ENCODE measurements at regions not wholly inside any gene's neighbourhood (a gene's known extent, or its start where the extent isn't known, plus 50 kb on each side); places are given as distances from the start of the nearest gene placed in this dataset.
A peak's percentile ranks its signal among the peaks of the same experiment; 100 is the strongest.
"Not testable (repeated sequence)": the region's sequence is repeated elsewhere in the genome, so short reads cannot be mapped to it uniquely, and the experiment has no call there.

DNA sequence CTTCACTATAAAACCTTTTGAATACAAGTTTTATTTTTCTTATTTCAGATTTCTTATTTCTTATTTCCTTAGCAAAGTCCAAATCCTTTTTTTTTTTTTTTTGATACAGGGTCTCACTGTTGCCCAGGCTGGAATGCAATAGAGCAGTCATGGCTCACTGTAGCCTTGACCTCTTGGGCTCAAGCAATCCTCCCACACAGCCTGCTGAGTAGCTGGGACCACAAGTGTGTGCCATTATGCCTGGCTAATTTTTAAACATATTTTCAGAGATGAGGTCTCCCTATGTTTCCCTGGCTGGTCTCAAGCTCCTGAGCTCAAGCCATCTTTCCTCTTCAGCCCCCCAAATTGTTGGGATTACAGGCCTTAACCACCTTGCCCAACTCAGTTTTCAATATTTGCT, 334.3 kb downstream of the DLEU7 start:
- ATAC-seq (ENCODE audit: insufficient read depth, low read depth) (no peak), DNase-seq (no peak)
- Histone ChIP-seq H3K79me2 (ENCODE audit: insufficient read depth, low read length) (no peaks in the 10 kb centered on the region), H4K20me1 (ENCODE audit: insufficient read depth, low read length) (no peaks in the 10 kb centered on the region), H3K4me2 (ENCODE audit: insufficient read depth, low read length) (no peak overlapping the region), H3K27me3 (ENCODE audit: insufficient read depth, low read length, poor library complexity) (no peaks in the 10 kb centered on the region), H3K36me3 (ENCODE audit: insufficient read depth, low read length) (peaks cover 3% of the 10 kb centered on the region; the same call in 1 of the 2 replicates), H2AFZ (ENCODE audit: low read depth, low read length) (no peak overlapping the region), H3K4me3 (ENCODE audit: low read depth in 1 of 2, low read length in 2 of 2) (no peak overlapping the region), H3K27ac (ENCODE audit: low read length) (peak overlapping the region; percentile 44; the same call in 1 of the 2 replicates), H3K4me1 (ENCODE audit: insufficient read depth, low read length) (peaks cover 49% of the 10 kb centered on the region), H3K9ac (ENCODE audit: low read depth, low read length) (no peak overlapping the region), H3K9me3 (ENCODE audit: insufficient read depth, low read length, severe bottlenecking) (peaks cover 9% of the 10 kb centered on the region)
- no peak for TF ChIP-seq EZH2 (IDR thresholded peaks at IDR 0.05; ENCODE audit: borderline replicate concordance, low read depth, low read length, severe bottlenecking)
- TF ChIP-seq, protein P1, sequence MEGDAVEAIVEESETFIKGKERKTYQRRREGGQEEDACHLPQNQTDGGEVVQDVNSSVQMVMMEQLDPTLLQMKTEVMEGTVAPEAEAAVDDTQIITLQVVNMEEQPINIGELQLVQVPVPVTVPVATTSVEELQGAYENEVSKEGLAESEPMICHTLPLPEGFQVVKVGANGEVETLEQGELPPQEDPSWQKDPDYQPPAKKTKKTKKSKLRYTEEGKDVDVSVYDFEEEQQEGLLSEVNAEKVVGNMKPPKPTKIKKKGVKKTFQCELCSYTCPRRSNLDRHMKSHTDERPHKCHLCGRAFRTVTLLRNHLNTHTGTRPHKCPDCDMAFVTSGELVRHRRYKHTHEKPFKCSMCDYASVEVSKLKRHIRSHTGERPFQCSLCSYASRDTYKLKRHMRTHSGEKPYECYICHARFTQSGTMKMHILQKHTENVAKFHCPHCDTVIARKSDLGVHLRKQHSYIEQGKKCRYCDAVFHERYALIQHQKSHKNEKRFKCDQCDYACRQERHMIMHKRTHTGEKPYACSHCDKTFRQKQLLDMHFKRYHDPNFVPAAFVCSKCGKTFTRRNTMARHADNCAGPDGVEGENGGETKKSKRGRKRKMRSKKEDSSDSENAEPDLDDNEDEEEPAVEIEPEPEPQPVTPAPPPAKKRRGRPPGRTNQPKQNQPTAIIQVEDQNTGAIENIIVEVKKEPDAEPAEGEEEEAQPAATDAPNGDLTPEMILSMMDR (IDR thresholded peaks at IDR 0.05; ENCODE audit: borderline replicate concordance, extremely low read depth, low read length, poor library complexity, severe bottlenecking), result no peak

DNA sequence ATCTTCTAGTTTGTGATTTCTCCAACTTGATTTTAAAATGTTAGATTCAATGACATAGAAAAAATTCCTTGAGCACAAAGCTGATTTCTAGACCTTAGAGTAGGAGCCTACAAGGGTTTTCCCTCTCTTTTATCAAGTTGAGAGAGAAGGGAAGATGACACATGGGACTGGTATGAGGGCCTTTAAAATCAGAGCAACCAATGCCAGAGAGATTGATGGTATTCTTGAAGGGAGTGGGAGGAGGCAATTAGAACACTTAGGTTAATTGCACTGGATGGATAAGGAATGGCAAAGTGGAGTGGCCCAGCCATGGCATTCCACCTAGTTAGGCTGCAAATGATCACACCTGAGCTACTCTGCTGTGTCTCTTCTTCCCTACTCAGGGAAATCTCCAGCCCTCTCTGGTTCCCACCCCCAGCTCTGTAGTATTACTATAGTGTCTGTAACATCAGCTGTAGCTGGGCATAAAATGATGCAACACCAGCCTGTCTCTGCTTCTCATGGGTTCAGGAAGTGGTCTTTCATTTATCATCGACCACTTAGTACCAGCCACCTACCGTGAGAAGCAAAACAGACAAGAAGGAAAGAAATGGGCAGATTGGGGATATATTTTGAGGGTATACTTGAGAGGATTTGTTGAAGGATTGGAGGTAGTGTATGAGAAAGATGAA, 333.6 kb downstream of the DLEU7 start:
- Histone ChIP-seq H4K20me1 (ENCODE audit: insufficient read depth, low read length) (no peaks in the 10 kb centered on the region), H3K79me2 (ENCODE audit: insufficient read depth, low read length) (no peaks in the 10 kb centered on the region), H3K27me3 (ENCODE audit: insufficient read depth, low read length, poor library complexity) (no peaks in the 10 kb centered on the region), H3K27ac (ENCODE audit: low read length) (peak overlapping the region; percentile 95), H3K36me3 (ENCODE audit: insufficient read depth, low read length) (peaks cover 3% of the 10 kb centered on the region; the same call in 1 of the 2 replicates), H3K9ac (ENCODE audit: low read depth, low read length) (no peak overlapping the region), H3K4me3 (ENCODE audit: low read depth in 1 of 2, low read length in 2 of 2) (no peak overlapping the region), H3K4me2 (ENCODE audit: insufficient read depth, low read length) (no peak overlapping the region), H3K9me3 (ENCODE audit: insufficient read depth, low read length, severe bottlenecking) (peaks cover 9% of the 10 kb centered on the region), H3K4me1 (ENCODE audit: insufficient read depth, low read length) (peaks cover 56% of the 10 kb centered on the region), H2AFZ (ENCODE audit: low read depth, low read length) (peak overlapping the region; percentile 28; the same call in 1 of the 2 replicates)
- TF ChIP-seq EZH2 (IDR thresholded peaks at IDR 0.05; ENCODE audit: borderline replicate concordance, low read depth, low read length, severe bottlenecking), result no peak
- TF ChIP-seq, protein P1 (IDR thresholded peaks at IDR 0.05; ENCODE audit: borderline replicate concordance, extremely low read depth, low read length, poor library complexity, severe bottlenecking), result no peak
- ATAC-seq (ENCODE audit: insufficient read depth, low read depth), result peak; percentile 50
- peak; percentile 68 for DNase-seq

DNA sequence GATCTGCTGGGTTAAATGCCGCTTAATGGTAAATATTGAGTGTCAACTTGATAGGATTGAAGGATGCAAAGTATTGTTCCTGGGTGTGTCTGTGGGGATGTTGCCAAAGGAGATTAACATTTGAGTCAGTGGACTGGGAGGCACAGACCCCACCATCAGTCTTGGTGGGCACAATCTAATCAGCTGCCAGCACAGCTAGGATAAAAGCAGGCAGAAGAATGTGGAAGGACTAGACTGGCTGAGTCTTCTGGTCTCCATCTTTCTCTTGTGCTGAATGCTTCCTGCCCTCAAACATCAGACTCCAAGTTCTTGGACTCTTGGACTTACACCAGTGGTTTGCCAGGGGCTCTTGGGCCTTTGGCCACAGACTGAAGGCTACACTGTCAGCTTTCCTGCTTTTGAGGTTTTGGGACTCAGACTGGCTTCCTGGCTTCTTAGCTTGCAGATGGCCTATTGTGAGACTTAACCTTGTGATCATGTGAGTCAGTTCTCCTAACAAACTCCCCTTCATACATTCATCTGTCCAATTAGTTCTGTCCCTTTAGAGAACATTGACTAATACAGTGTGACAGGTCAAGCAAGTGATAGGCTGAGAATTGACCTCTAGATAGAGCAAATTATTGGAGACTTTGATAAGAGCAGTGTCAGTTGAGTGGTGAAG, 332.5 kb downstream of the DLEU7 start:
- not testable (repeated sequence) for H4K20me1 ChIP-seq (ENCODE audit: insufficient read depth, low read length); H2AFZ ChIP-seq (ENCODE audit: low read depth, low read length); H3K27me3 ChIP-seq (ENCODE audit: insufficient read depth, low read length, poor library complexity); H3K36me3 ChIP-seq (ENCODE audit: insufficient read depth, low read length); H3K79me2 ChIP-seq (ENCODE audit: insufficient read depth, low read length); ATAC-seq (ENCODE audit: insufficient read depth, low read depth); H3K4me3 ChIP-seq (ENCODE audit: low read depth in 1 of 2, low read length in 2 of 2); DNase-seq; H3K9me3 ChIP-seq (ENCODE audit: insufficient read depth, low read length, severe bottlenecking)
- peaks cover 58% of the 10 kb centered on the region for H3K4me1 ChIP-seq (ENCODE audit: insufficient read depth, low read length)
- peak overlapping the region; percentile 63 for H3K9ac ChIP-seq (ENCODE audit: low read depth, low read length)
- peak overlapping the region; percentile 95 for H3K27ac ChIP-seq (ENCODE audit: low read length)
- peak overlapping the region; percentile 76 for H3K4me2 ChIP-seq (ENCODE audit: insufficient read depth, low read length)

DNA sequence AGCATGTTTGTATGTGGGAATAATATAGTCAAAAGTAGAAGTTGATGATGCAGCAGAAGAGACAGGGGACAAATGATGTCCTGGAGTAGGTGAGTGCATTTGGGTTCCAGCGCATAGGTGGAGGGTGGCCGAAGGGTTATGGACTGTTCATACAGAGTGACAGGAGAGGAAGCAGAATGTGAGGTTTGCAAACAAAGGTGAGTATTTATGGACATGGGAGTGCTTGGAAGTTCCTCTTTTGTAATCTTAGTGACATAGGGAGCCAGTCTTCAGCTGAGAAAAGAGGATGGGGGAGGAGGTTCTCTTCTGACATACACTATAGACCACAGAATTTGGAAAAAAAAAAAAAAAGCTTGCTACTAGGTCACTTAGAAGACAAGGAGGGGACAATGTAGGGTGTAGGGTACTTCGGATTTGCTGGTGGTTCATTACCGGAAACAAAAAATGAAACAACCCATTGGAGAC, 331.6 kb downstream of the DLEU7 start:
- H3K9ac ChIP-seq (ENCODE audit: low read depth, low read length), result peak overlapping the region; percentile 63
- peak; percentile 57 for DNase-seq
- H3K36me3 ChIP-seq (ENCODE audit: insufficient read depth, low read length), result peaks cover 3% of the 10 kb centered on the region; the same call in 1 of the 2 replicates
- H2AFZ ChIP-seq (ENCODE audit: low read depth, low read length), result peak overlapping the region; percentile 62
- H3K27me3 ChIP-seq (ENCODE audit: insufficient read depth, low read length, poor library complexity), result no peaks in the 10 kb centered on the region
- peak overlapping the region; percentile 95 for H3K27ac ChIP-seq (ENCODE audit: low read length)
- H3K4me2 ChIP-seq (ENCODE audit: insufficient read depth, low read length), result peak overlapping the region; percentile 76
- TF ChIP-seq, protein P1 (IDR thresholded peaks at IDR 0.05; ENCODE audit: borderline replicate concordance, extremely low read depth, low read length, poor library complexity, severe bottlenecking), result no peak
- no peak for TF ChIP-seq EZH2 (IDR thresholded peaks at IDR 0.05; ENCODE audit: borderline replicate concordance, low read depth, low read length, severe bottlenecking)
- peak overlapping the region; percentile 2 to 49; a peak in 3 of 4 replicates for H3K4me3 ChIP-seq (ENCODE audit: low read depth in 1 of 2, low read length in 2 of 2)
- ATAC-seq (ENCODE audit: insufficient read depth, low read depth), result peak; percentile 73
- H3K9me3 ChIP-seq (ENCODE audit: insufficient read depth, low read length, severe bottlenecking), result peaks cover 9% of the 10 kb centered on the region
- no peaks in the 10 kb centered on the region for H4K20me1 ChIP-seq (ENCODE audit: insufficient read depth, low read length)
- peaks cover 58% of the 10 kb centered on the region for H3K4me1 ChIP-seq (ENCODE audit: insufficient read depth, low read length)
- no peaks in the 10 kb centered on the region for H3K79me2 ChIP-seq (ENCODE audit: insufficient read depth, low read length)
